GM12872 (cell line): ENCODE measurements at regions not wholly inside any gene's neighbourhood (a gene's known extent, or its start where the extent isn't known, plus 50 kb on each side); places are given as distances from the start of the nearest gene placed in this dataset.
A peak's percentile ranks its signal among the peaks of the same experiment; 100 is the strongest.

ENCODE experiments used
- TF ChIP-seq, protein P1 (sequence below): IDR thresholded peaks from 3 replicates; pipeline ENCODE4 v1.5.1; 2011; ENCODE audit warnings: low read depth, mild to moderate bottlenecking, low read length, moderate library complexity; ENCODE audit not compliant: insufficient read depth

DNA sequence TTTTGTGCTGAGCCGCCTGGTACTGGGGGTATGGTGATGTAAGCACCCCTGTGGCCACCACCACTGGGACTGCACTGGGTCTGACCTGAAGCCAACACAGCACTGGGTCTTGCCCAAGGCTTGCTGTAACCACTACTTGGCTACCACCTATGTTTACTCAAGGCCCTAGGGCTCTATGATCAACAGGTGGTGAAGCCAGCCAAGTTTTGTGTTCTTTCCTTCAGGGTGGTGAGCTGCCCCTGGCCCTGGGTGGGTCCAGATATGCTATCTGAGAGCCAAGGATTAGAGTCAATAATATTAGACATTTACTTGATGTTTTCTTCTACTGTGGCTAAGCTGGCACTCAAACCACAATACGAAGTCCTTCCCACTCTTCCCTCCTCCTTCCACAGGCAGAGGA is 55.1 kb upstream of the PAGE4 start:
- TF ChIP-seq, protein P1, sequence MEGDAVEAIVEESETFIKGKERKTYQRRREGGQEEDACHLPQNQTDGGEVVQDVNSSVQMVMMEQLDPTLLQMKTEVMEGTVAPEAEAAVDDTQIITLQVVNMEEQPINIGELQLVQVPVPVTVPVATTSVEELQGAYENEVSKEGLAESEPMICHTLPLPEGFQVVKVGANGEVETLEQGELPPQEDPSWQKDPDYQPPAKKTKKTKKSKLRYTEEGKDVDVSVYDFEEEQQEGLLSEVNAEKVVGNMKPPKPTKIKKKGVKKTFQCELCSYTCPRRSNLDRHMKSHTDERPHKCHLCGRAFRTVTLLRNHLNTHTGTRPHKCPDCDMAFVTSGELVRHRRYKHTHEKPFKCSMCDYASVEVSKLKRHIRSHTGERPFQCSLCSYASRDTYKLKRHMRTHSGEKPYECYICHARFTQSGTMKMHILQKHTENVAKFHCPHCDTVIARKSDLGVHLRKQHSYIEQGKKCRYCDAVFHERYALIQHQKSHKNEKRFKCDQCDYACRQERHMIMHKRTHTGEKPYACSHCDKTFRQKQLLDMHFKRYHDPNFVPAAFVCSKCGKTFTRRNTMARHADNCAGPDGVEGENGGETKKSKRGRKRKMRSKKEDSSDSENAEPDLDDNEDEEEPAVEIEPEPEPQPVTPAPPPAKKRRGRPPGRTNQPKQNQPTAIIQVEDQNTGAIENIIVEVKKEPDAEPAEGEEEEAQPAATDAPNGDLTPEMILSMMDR, result no peak

DNA sequence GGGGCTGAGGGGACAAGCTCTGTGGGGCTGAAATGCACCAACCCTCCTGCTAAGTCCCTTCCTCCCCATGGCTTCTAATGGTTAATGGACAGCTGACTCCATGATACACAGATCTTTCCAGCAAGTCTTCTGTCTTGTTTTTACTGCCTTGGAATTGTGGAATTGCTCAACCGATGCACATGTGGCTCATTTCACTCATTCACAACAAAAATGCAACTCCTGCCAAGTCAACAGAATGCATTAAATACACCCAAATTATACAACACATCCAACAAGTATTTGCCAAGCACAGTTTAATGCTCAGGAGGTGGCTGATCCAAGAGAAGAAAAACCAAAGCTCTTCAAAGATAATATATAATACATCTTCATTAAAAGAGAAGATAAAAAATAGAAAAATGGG is 61.9 kb upstream of the PAGE4 start:
- TF ChIP-seq, protein P1, result no peak

DNA sequence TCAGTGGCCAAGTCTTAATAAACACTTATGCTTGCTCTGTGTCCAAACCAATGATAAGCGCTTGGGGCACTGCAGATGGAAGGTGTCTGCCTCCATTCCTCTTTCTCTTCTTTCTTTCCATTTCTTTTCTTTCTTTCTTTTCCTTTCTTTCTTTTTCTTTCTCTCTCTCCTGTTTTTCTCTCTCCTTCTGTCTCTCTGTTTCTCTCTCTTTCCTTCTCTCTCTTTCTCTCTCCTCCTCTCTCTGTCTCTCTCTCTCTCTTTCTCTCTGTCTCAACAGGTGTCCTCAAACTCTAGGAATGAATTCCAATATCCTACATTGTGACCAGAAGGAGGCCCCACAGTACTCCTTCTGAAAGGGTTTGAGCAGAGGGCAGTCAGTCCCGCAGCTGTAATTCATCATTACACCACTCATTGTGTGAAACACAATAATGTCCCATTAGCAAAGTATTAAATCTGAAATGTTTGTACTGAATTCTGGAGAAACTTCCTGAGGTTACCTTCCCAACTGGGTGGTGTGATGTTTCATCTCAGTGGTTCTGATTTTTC is 66.5 kb upstream of the PAGE1 start:
- TF ChIP-seq, protein P1, result no peak

DNA sequence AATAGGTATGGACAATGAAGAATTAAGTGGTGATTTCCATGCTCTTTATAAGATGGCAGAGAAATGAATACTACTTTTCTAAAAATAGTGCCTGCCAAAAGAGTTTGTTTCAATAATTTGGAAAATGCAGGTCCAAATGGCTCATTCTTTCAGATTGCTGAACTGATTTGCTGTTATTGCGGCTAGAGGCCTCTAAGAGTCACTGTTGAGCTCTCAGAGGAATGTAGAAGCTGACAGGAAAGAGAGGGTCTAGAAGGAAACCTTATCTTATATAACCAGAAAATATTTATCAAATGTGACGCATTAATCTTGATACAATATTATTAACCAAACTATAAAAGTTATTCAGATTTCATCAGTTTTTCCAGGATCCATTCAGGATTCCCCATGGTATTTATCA is 65.7 kb upstream of the PAGE1 start:
- TF ChIP-seq, protein P1, result peak; percentile 56

DNA sequence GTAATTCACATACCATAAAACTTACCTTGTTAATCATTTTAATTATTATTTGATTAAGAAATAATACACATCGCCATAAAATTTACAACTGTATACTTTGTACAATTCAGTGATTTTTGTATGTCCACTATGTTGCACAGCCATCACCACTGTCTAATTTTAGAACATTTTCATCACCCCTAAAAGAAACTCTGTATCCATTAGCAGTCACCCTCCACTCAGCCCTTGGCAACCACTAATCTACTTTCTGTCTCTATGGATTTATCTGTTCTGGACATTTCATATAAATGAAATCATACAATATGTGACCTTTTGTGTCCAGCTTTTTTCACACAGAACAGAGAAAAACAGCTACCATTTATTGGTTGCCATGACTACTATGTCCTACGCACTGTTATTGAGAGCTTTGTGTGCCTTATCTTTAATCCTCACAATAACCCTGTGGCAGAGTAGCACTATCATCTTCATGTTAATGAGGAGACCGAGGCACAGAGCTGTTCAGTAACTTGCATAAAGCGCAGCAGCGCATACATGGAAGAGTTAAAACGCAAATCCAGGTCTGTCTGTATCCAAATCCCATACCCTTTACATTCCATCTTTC is 64.6 kb upstream of the PAGE1 start:
- TF ChIP-seq, protein P1, result no peak

DNA sequence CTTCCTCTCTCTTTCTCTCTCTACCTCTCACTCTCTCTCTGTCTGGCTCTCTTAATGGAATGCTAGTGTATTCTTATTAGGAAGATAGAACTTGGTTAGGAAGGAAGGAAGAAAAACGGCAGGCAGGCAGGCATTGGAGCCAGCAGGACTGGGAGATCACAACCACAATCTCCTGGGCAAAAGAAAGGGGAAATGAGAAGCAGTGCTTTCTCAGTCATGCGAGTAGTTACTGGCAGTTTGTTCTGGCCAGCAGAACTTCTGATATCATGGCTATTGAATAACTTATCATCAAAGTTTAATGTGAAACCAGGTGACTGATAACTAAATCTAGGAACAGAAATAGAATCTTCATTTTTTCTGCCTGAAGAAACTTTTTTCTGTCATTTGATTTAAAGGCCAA is 60.9 kb upstream of the PAGE1 start:
- TF ChIP-seq, protein P1, result no peak

DNA sequence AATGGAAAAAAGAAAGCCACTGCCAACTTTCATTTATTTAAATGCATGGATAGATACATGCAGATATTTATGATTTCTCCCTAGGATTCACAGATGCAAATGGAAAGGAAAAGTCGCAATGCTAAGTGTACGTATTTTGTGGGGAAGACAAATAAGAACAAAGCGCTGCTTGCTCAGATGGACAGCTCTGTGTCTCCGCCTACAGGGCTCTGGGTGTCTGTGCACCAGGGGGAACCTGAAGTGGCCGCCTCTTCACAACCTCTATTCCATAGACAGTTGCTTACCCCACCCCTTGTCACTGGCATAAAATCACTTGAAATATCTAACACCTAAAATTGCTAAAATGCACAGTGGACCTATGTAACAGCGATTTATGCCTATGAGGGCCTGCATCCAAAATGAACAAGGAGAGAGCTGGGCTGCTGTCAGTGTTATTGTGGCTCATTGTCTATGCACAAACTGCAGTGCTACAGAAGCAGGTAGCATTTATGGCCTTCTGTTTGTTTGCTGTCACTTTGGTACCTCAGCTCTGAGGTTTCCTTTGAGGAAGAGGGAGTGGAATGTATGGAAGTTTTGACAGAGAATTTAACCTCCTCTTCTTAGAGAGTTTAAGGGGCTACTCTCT is 58.6 kb upstream of the PAGE1 start:
- TF ChIP-seq, protein P1, result peak; percentile 92
